ENCODE measurements at regions not wholly inside any gene's neighbourhood (a gene's known extent, or its start where the extent isn't known, plus 50 kb on each side); places are given as distances from the start of the nearest gene placed in this dataset.
"Not testable (repeated sequence)": the region's sequence is repeated elsewhere in the genome, so short reads cannot be mapped to it uniquely, and the experiment has no call there.

DNA sequence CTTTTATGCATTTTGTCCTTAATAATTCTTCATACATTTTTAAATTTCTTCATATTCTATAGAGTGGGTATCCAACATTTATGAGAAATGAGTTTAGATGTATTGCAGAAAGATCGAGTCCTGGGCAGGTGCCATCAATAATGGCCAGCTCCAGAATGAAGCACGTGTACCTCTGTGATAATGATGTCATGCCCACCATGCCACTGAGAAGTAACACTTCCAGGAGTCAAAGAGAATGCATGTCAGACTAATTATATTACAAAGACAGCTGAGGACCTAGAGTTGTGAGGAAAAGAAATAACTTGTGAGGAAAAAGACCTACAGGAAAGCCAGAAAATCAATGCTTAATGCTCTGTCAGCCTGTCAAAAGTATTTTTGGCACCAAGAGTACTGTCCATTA lies 157.4 kb upstream of the P2RY1 start:
- no peak overlapping the region for H3K4me3 ChIP-seq (ENCODE audit: insufficient read depth, low read depth, low read length)
- no peaks in the 10 kb centered on the region for H3K27me3 ChIP-seq (ENCODE audit: control insufficient read depth, insufficient read depth, low read length, poor library complexity, severe bottlenecking)
- H3K36me3 ChIP-seq (ENCODE audit: control insufficient read depth, insufficient read depth, low read length), result no peaks in the 10 kb centered on the region
- WGBS, 2 experiments, result 100% methylated on average over 2 of the region's 2 CpGs
- H3K9me3 ChIP-seq (ENCODE audit: control insufficient read depth, low read length), result no peaks in the 10 kb centered on the region
- H3K4me1 ChIP-seq (ENCODE audit: control insufficient read depth, insufficient read depth, low read length), result no peaks in the 10 kb centered on the region
- H3K27ac ChIP-seq (ENCODE audit: insufficient read depth, low read depth, low read length, poor library complexity, severe bottlenecking), result no peak overlapping the region

DNA sequence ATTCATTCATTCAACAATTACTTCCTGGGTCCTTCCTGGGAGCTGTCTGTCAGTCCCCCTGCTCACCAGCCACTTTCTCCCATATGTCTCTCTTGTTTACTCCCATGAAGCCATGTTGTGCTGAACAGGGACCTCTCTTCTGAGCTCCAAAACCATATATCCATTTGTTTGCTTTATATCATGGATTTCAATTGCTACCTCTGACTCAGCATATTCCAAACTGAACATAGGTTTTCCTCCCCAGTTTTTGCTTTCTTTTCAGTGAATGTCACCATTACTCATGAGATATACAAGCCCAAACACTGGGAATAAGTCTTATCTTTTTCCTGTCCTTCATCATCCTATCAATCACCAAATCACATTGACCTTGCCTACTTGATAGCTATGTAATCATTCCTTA lies 152.5 kb upstream of the P2RY1 start:
- H3K36me3 ChIP-seq (ENCODE audit: control insufficient read depth, insufficient read depth, low read length), result no peaks in the 10 kb centered on the region
- no peak overlapping the region for H3K27ac ChIP-seq (ENCODE audit: insufficient read depth, low read depth, low read length, poor library complexity, severe bottlenecking)
- H3K27me3 ChIP-seq (ENCODE audit: control insufficient read depth, insufficient read depth, low read length, poor library complexity, severe bottlenecking), result no peaks in the 10 kb centered on the region
- H3K9me3 ChIP-seq (ENCODE audit: control insufficient read depth, low read length), result no peaks in the 10 kb centered on the region
- no peaks in the 10 kb centered on the region for H3K4me1 ChIP-seq (ENCODE audit: control insufficient read depth, insufficient read depth, low read length)
- no peak overlapping the region for H3K4me3 ChIP-seq (ENCODE audit: insufficient read depth, low read depth, low read length)

- Histone ChIP-seq H3K27me3 (ENCODE audit: control insufficient read depth, insufficient read depth, low read length, poor library complexity, severe bottlenecking) (no peaks in the 10 kb centered on the region), H3K4me3 (ENCODE audit: insufficient read depth, low read depth, low read length) (no peak overlapping the region), H3K4me1 (ENCODE audit: control insufficient read depth, insufficient read depth, low read length) (no peaks in the 10 kb centered on the region), H3K9me3 (ENCODE audit: control insufficient read depth, low read length) (no peaks in the 10 kb centered on the region), H3K36me3 (ENCODE audit: control insufficient read depth, insufficient read depth, low read length) (no peaks in the 10 kb centered on the region), H3K27ac (ENCODE audit: insufficient read depth, low read depth, low read length, poor library complexity, severe bottlenecking) (no peak overlapping the region)
- WGBS, 2 experiments, result 95 to 96% methylated on average over 9 of the region's 9 CpGs
Observed at GRCh38 chr3:152683521-152683999, 151.4 kb upstream of the P2RY1 start.

GRCh38 chr3:152684279-152684678 lies 150.7 kb upstream of the P2RY1 start:
- WGBS, 2 experiments, result 90 to 93% methylated on average over 1 of the region's 1 CpG
- Histone ChIP-seq H3K27me3 (ENCODE audit: control insufficient read depth, insufficient read depth, low read length, poor library complexity, severe bottlenecking) (no peaks in the 10 kb centered on the region), H3K27ac (ENCODE audit: insufficient read depth, low read depth, low read length, poor library complexity, severe bottlenecking) (no peak overlapping the region), H3K36me3 (ENCODE audit: control insufficient read depth, insufficient read depth, low read length) (no peaks in the 10 kb centered on the region), H3K4me1 (ENCODE audit: control insufficient read depth, insufficient read depth, low read length) (no peaks in the 10 kb centered on the region), H3K9me3 (ENCODE audit: control insufficient read depth, low read length) (no peaks in the 10 kb centered on the region), H3K4me3 (ENCODE audit: insufficient read depth, low read depth, low read length) (no peak overlapping the region)

DNA sequence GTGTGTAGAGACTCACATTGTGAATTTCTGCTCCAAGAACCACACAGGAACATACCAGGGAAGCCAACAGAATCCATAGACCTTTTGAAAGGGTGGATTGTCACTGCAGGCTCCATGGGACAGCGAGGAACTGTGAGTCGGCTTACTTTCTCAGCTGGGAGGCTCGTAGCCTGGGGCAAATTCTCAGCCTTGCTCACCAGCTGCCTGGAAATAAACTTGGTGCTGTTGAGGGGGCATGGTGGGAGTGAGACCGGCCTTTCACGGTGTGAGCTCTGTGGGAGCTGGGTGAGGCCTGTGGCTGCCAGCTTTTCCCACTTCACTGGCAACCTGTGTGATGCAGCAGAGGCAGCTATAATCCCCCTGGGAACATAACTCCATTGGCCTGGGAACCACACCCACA lies 146.6 kb upstream of the P2RY1 start:
- no peaks in the 10 kb centered on the region for H3K9me3 ChIP-seq (ENCODE audit: control insufficient read depth, low read length)
- WGBS, 2 experiments, result 48 to 51% methylated on average over 5 of the region's 5 CpGs
- no peak overlapping the region for H3K4me3 ChIP-seq (ENCODE audit: insufficient read depth, low read depth, low read length)
- H3K27ac ChIP-seq (ENCODE audit: insufficient read depth, low read depth, low read length, poor library complexity, severe bottlenecking), result no peak overlapping the region
- no peaks in the 10 kb centered on the region for H3K4me1 ChIP-seq (ENCODE audit: control insufficient read depth, insufficient read depth, low read length)
- no peaks in the 10 kb centered on the region for H3K27me3 ChIP-seq (ENCODE audit: control insufficient read depth, insufficient read depth, low read length, poor library complexity, severe bottlenecking)
- no peaks in the 10 kb centered on the region for H3K36me3 ChIP-seq (ENCODE audit: control insufficient read depth, insufficient read depth, low read length)

DNA sequence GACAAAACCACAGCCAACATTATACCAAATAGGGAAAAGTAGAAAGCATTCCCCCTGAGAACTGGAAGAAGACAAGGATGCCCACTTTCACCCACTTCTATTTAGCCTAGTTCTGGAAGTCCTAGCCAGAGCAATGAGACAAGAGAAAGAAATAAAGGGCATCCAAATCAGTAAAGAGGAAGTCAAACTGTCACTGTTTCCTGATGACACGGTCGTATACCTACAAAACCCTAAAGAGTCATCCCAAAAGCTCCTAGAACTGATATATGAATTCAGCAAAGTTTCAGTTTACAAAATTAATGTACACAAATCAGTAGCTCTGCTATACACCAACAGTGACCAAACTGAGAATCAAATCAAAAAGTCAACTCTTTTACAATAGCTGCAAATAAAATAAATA lies 142.6 kb upstream of the P2RY1 start:
- H3K4me3 ChIP-seq (ENCODE audit: insufficient read depth, low read depth, low read length); H3K4me1 ChIP-seq (ENCODE audit: control insufficient read depth, insufficient read depth, low read length); H3K27ac ChIP-seq (ENCODE audit: insufficient read depth, low read depth, low read length, poor library complexity, severe bottlenecking); H3K36me3 ChIP-seq (ENCODE audit: control insufficient read depth, insufficient read depth, low read length); H3K27me3 ChIP-seq (ENCODE audit: control insufficient read depth, insufficient read depth, low read length, poor library complexity, severe bottlenecking); H3K9me3 ChIP-seq (ENCODE audit: control insufficient read depth, low read length): not testable (repeated sequence)
- whole genome bisulfite sequencing, 2 experiments, result 79 to 94% methylated on average over 2 of the region's 2 CpGs

DNA sequence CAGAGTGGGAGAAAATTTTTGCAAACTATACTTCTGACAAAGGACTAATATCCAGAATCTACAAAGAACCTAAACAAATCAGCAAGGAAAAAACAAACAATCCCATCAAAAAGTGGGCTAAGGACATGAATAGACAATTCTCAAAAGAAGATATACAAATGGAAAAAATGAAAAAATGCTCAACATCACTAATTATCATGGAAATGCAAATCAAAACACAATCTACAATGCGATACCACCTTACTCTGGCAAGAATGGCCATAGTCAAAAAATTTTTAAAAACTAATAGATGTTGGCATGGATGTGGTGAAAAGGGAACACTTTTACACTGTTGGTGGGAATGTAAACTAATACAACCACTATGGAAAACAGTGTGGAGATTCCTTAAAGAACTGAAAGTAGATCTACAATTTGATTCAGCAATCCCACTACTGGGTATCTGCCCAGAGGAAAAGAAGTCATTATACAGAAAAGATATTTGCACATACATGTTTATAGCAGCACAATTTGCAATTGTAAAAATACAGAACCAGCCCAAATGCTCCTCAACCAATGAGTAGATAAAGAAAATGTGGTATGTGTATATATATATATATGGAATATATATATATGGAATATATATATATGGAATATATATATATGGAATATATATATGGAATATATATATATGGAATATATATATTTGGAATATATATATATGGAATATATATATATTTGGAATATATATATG lies 141.2 kb upstream of the P2RY1 start:
- 100% methylated on average over 1 of the region's 1 CpG; no CpG with 5 or more reads in 1 of the 2 experiments for WGBS, 2 experiments

GRCh38 chr3:152695840-152696239 lies 139.1 kb upstream of the P2RY1 start:
- Histone ChIP-seq H3K4me3 (ENCODE audit: insufficient read depth, low read depth, low read length) (no peak overlapping the region), H3K4me1 (ENCODE audit: control insufficient read depth, insufficient read depth, low read length) (no peaks in the 10 kb centered on the region), H3K9me3 (ENCODE audit: control insufficient read depth, low read length) (no peaks in the 10 kb centered on the region), H3K27me3 (ENCODE audit: control insufficient read depth, insufficient read depth, low read length, poor library complexity, severe bottlenecking) (no peaks in the 10 kb centered on the region), H3K27ac (ENCODE audit: insufficient read depth, low read depth, low read length, poor library complexity, severe bottlenecking) (no peak overlapping the region), H3K36me3 (ENCODE audit: control insufficient read depth, insufficient read depth, low read length) (no peaks in the 10 kb centered on the region)
- WGBS, 2 experiments, result no CpG with 5 or more reads among the region's 1 CpG

More for the DNA sequence above, 141.2 kb upstream of the P2RY1 start:
- not testable (repeated sequence) for H3K9me3 ChIP-seq (ENCODE audit: control insufficient read depth, low read length); H3K27me3 ChIP-seq (ENCODE audit: control insufficient read depth, insufficient read depth, low read length, poor library complexity, severe bottlenecking); H3K36me3 ChIP-seq (ENCODE audit: control insufficient read depth, insufficient read depth, low read length); H3K27ac ChIP-seq (ENCODE audit: insufficient read depth, low read depth, low read length, poor library complexity, severe bottlenecking); H3K4me1 ChIP-seq (ENCODE audit: control insufficient read depth, insufficient read depth, low read length); H3K4me3 ChIP-seq (ENCODE audit: insufficient read depth, low read depth, low read length)

GRCh38 chr3:152696962-152697361 lies 138.0 kb upstream of the P2RY1 start:
- Histone ChIP-seq H3K36me3 (ENCODE audit: control insufficient read depth, insufficient read depth, low read length) (no peaks in the 10 kb centered on the region), H3K4me1 (ENCODE audit: control insufficient read depth, insufficient read depth, low read length) (no peaks in the 10 kb centered on the region), H3K4me3 (ENCODE audit: insufficient read depth, low read depth, low read length) (no peak overlapping the region), H3K27me3 (ENCODE audit: control insufficient read depth, insufficient read depth, low read length, poor library complexity, severe bottlenecking) (no peaks in the 10 kb centered on the region), H3K27ac (ENCODE audit: insufficient read depth, low read depth, low read length, poor library complexity, severe bottlenecking) (no peak overlapping the region), H3K9me3 (ENCODE audit: control insufficient read depth, low read length) (no peaks in the 10 kb centered on the region)

DNA sequence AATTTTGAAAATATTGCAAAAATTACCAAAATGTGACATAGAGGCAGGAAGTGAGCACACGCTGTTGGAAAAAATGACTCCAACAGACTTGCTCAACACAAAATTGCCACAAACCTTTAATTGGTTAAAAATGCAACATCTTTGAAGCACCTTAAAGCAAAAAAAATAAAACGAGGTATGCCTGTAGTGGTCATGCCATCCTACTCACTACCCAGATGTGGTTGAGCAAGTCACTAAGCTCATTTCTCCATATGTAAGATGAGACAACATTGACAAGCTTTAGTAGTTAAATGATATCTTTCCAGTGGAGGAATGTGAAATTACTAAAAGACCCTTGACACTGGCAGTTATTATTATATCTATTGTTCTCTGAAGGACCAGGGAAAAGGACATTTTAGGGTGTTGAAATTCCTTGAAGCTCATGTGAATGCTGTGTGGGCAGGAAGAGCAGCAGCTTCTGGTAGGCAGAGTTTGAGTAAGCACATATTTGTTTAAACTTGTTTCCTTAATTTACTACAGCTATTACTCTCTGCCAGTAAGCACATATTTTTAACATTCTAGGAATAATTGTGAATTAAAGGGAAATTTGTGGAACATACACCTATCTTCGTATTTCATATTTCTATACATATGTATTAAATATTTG lies 131.6 kb upstream of the P2RY1 start:
- Histone ChIP-seq H3K4me3 (ENCODE audit: insufficient read depth, low read depth, low read length) (no peak overlapping the region), H3K4me1 (ENCODE audit: control insufficient read depth, insufficient read depth, low read length) (no peaks in the 10 kb centered on the region), H3K9me3 (ENCODE audit: control insufficient read depth, low read length) (no peaks in the 10 kb centered on the region), H3K27me3 (ENCODE audit: control insufficient read depth, insufficient read depth, low read length, poor library complexity, severe bottlenecking) (no peaks in the 10 kb centered on the region), H3K36me3 (ENCODE audit: control insufficient read depth, insufficient read depth, low read length) (no peaks in the 10 kb centered on the region), H3K27ac (ENCODE audit: insufficient read depth, low read depth, low read length, poor library complexity, severe bottlenecking) (no peak overlapping the region)
- WGBS, 2 experiments, result 50 to 100% methylated on average over 1 to 2 of the region's 3 CpGs
